HG03575 (cell line): ENCODE measurements at regions not wholly inside any gene's neighbourhood (a gene's known extent, or its start where the extent isn't known, plus 50 kb on each side); places are given as distances from the start of the nearest gene placed in this dataset.
"Not testable (repeated sequence)": the region's sequence is repeated elsewhere in the genome, so short reads cannot be mapped to it uniquely, and the experiment has no call there.

ENCODE experiments used
- ATAC-seq: cut with Tn5 transposase; IDR thresholded peaks from one replicate; pipeline ENCODE4 v1.9.1; 2021; ENCODE audit not compliant: unreplicated experiment, insufficient number of reproducible peaks, low FRiP score; ENCODE audit errors: extremely low read depth

GRCh38 chr20:48396981-48397861, 430.6 kb downstream of the PREX1 start:
- not testable (repeated sequence) for ATAC-seq

DNA sequence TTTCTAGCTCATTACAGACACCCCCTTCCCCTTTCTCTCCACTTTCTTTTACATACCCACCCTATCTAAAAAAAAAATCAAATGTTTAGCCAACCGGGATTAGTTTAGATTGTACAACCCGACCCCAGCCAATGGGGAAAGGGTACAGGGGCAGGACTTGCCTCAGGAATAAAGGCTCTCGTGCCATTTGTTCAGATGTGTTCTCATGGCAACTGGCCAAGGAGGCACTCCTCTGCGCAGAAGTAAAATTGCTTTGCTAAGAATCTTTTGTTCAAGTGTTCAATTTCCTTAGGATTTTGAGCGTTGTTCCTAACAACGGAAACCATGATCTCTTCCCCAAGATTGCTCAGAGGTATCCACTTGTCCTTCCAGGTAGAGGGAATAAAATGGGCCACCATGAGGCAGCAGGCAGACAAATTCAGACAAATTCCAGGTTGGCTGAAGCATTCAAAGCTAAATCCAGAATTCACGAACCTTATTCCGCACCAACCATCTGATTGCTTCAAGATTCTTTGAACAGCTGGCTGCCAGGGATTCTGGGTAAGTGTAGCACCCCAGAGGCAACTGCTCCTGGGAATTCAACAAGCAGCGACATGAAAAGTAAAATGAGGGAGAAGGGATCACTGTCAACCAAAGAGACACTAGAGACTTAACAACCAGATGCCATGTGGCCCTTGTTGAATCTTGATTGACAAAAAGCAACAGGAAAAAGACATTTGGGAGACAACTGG, 431.8 kb downstream of the PREX1 start:
- no peak for ATAC-seq

GRCh38 chr20:48394415-48395081, 433.3 kb downstream of the PREX1 start:
- no peak for ATAC-seq

GRCh38 chr20:48393737-48394314, 434.0 kb downstream of the PREX1 start:
- no peak for ATAC-seq

- ATAC-seq: no peak
Measured at GRCh38 chr20:48393311-48393685, 434.5 kb downstream of the PREX1 start.

GRCh38 chr20:48392407-48393310, 435.1 kb downstream of the PREX1 start:
- ATAC-seq: no peak

DNA sequence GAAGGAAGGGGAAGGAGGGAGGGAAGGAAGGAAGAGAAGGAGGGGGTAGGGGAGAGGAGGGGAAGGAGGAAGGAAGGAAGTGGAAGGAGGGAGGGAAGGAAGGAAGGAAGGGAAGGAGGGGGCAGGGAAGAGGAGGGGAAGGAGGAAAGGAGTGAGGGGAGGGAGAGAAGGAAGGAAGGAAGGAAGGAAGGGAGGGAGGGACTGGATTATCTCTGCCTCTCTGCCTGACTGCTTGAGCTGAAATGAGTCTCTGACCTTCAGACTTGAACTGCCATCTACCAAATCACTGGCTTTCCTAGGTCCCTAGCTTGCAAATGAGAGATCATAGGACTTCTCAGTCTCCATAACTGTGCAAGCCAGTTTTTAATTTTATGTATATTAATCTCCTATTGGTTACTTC, 436.8 kb downstream of the PREX1 start:
- ATAC-seq: no peak

- ATAC-seq: no peak
Measured at GRCh38 chr20:48387675-48388074, 440.1 kb downstream of the PREX1 start.

GRCh38 chr20:48385527-48385926, 442.3 kb downstream of the PREX1 start:
- no peak for ATAC-seq

GRCh38 chr20:48385114-48385513, 442.7 kb downstream of the PREX1 start:
- no peak for ATAC-seq

DNA sequence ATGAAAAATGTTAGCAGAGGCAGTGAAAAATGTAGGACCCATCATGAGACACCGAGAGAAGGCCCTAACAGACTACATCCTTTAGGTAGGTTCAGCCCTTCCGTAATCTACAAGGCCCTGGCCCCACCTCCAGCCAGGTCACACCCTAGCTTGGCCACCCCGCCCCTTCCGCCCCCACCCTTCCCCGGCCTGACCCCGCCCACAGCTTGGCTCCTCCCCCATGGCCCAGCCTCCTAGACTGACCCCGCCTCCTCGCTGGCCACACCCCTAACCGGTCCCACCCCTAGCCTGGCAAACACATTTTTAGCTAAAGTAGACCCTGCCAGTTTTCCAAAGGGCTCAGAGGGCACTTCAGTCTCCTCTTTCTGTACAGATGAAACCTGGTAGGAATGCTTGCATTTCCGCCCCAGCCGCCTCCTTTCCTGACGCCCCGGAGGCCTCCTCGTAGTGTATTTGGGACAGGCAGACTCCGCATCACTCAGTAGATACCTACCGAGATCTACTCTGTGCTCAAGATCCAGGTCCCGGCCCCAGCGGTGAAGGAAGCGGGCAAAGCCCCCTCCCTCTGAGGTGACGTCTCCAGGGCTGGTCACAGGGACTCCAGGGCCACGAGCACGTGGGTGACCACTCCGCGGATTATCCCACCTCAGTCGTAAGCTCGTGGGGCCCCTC, 443.5 kb downstream of the PREX1 start:
- no peak for ATAC-seq

- ATAC-seq: no peak
Measured at GRCh38 chr20:48383252-48383651, 444.5 kb downstream of the PREX1 start.

DNA sequence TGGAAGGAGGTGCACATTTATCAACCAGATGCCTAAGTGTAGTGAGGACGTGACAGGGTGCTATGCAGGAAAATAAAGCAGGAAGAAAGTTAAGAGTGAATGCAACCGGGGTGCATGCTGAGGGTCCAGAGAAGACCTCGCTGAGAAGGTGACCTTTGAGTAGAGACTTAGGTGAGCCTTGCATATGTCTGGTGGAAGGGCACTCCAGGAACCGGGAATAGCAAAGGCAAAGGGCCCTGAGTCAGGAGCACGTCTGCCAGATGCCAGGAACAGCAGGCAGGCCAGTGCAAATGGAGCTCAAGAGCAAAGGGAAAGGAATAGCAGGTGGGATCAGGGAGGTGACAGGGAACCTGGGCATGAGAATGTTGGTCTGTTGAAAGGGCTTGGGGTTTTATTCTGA, 445.5 kb downstream of the PREX1 start:
- ATAC-seq: no peak

DNA sequence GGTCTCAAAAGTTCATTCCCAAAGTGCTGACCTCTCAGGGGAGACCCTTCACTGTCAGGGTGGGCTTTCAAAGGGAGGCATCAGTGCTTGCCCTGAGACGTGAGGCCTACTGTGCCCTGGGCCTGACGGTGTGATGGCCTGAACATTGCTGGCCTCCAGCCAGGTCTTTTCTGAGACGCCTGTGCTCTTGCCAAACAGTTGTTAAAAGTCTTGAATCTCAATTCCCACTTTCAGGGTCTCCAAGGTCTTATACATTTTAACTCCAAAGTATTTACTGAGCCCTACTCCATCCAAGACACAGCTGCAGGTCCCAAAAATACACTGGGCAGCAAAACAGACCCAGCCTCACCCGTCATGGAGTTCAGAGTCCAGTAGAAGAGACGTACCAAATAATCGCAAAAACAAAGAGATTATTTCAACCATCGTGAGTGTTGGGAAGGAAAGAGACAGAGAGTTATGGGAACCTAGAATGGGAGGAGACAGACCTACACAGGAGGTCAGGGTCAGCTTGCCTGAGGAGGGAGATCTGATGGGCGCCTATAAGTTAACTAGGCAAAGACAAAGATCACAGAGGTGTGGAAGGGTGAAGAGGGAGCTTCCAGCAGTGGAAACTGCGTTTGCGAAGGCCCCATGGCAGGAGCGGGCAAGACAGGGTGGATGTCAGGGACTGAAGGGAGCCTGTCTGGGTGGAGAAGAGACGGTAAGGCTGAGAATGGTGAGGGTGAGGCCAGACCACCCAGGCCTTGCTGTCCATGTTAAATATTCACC, 446.3 kb downstream of the PREX1 start:
- no peak for ATAC-seq

- ATAC-seq: no peak
Measured at GRCh38 chr20:48380661-48381060, 447.1 kb downstream of the PREX1 start.

DNA sequence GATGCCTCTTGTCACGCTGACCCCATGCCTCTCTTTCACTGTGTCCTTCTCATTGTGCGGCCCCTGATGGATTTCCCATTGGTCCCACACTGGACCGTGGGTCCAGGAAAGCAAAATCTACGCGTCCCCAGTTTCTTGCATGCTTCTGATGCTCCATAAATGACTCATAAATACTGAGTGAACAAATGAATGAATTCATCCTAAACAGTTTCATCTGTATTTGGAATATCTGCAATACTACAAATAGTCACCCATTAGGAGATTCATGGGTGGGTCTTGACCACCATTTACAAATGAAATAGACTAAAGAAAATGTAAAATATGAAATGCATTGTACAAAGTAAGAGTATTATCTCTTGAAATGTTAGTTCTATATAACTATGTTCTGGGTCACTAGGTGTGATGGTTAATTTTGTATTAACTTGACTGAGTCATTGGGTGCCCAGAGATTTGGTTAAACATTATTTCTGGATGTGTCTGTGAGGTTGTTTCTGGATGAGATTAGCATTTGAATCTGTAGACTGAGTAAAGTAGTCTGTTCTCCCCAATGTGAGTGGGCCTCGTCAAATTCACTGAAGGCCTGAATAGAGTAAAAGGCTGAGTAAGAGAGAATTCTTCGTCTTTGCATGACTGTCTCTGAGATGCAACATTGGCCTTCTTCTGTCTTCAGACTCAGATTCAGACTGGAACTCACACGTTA, 448.7 kb downstream of the PREX1 start:
- no peak for ATAC-seq

DNA sequence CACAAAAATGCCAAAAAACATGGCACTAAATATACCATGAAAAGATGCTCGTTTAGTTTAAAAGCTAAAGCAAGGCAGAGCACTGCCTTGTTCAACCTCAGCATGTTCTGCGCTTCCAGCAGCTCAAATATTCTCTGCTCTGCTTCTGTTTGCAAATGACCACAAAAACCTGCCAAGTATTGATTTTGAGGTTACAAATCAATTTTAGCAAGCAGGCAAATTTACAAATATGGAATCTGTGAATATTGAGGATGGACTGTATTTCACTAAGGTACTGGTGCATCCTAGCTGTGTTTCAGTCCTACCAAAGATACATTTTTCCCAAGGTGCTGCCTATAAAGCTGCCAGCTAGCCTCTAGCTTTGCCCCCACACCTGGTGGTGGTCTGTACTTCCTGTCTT, 449.9 kb downstream of the PREX1 start:
- ATAC-seq: no peak
